Subcutaneous abdominal adipose tissue (tissue), 5 donors: ENCODE measurements at regions not wholly inside any gene's neighbourhood (a gene's known extent, or its start where the extent isn't known, plus 50 kb on each side); places are given as distances from the start of the nearest gene placed in this dataset.

Experiments used
- H3K27ac ChIP-seq: one replicate; pipeline ENCODE4 v1.7.0; 2013; ENCODE audit warnings: low read depth, mild to moderate bottlenecking, inconsistent platforms, low read length, moderate library complexity
- H3K27me3 ChIP-seq, 5 donors: one replicate each; pipeline ENCODE4 v1.7.0; 2013; ENCODE audit warnings: low read length in 5 of 5, inconsistent platforms in 1 of 5; ENCODE audit not compliant: control insufficient read depth in 5 of 5, insufficient read depth in 4 of 5
- H3K36me3 ChIP-seq, 5 donors: one replicate each; pipeline ENCODE4 v1.7.0; 2013; ENCODE audit warnings: low read length in 5 of 5; ENCODE audit not compliant: control insufficient read depth in 5 of 5, insufficient read depth in 5 of 5
- H3K4me1 ChIP-seq, 5 donors: one replicate each; pipeline ENCODE4 v1.7.0; 2013; ENCODE audit warnings: low read length in 5 of 5, mild to moderate bottlenecking in 3 of 5, moderate library complexity in 1 of 5; ENCODE audit not compliant: control insufficient read depth in 5 of 5, insufficient read depth in 5 of 5
- H3K4me3 ChIP-seq, 5 donors: one replicate each; pipeline ENCODE4 v1.7.0; 2013; ENCODE audit warnings: low read length in 5 of 5, low read depth in 1 of 5
- H3K9ac ChIP-seq, 5 donors: one replicate each; pipeline ENCODE4 v1.7.0; 2013; ENCODE audit warnings: low read length in 5 of 5, mild to moderate bottlenecking in 4 of 5, moderate library complexity in 3 of 5
- H3K9me3 ChIP-seq, 5 donors: one replicate each; pipeline ENCODE4 v1.7.0; 2013; ENCODE audit warnings: low read length in 5 of 5; ENCODE audit not compliant: control insufficient read depth in 5 of 5
- donor health status: healthy.
- donor health status: healthy.
- donor health status: healthy.
- donor health status: healthy.
- donor health status: healthy.

DNA sequence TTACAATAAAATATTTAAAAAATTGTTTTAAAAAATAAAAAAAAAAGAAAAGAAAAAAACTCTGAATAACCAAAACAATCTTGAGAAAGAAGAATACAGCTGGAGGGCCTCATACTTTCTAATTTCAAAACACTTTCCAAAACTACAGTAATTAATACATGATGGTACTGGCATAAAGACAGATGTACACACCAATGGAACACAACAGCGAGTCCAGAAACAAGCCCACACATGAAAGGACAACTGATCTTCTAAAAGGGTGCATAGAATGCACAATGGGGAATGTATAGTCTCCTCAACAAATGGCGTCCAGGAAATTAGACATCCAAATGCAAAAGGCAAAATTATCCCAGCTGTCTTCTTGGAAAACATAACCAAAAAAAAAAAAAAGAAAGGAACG, 99.6 kb downstream of the LURAP1L start:
- H3K36me3 ChIP-seq: no peaks in the 10 kb centered on the region
- peaks cover 0 to 9% (median 0%) of the 10 kb centered on the region in 5 donors for H3K4me1 ChIP-seq
- H3K4me3 ChIP-seq: no peak overlapping the region
- no peak overlapping the region for H3K9ac ChIP-seq
- H3K27me3 ChIP-seq: no peaks in the 10 kb centered on the region
- H3K27ac ChIP-seq: no peak overlapping the region
- no peaks in the 10 kb centered on the region for H3K9me3 ChIP-seq

DNA sequence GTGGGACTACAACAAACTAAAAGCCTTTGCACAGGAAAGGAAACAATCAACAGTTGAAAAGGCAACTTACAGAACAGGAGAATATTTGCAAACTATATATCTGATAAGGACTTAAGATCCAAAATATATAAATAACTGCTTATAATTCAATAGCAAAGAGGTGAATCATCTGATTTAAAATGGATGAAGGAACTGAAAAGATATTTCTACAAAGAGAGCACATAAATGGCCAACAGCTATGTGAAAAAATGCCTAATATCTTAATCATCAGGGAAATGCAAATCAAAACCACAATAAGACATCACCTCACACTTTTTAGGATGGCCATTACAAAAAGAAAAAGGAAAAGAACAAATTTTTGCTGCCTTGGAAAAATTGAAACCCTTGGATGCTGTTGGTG, 100.4 kb downstream of the LURAP1L start:
- Histone ChIP-seq H3K36me3 (no peaks in the 10 kb centered on the region), H3K4me3 (no peak overlapping the region), H3K9me3 (no peaks in the 10 kb centered on the region), H3K9ac (no peak overlapping the region), H3K4me1 (peaks cover 0 to 9% (median 0%) of the 10 kb centered on the region in 5 donors), H3K27me3 (no peaks in the 10 kb centered on the region), H3K27ac (no peak overlapping the region)

DNA sequence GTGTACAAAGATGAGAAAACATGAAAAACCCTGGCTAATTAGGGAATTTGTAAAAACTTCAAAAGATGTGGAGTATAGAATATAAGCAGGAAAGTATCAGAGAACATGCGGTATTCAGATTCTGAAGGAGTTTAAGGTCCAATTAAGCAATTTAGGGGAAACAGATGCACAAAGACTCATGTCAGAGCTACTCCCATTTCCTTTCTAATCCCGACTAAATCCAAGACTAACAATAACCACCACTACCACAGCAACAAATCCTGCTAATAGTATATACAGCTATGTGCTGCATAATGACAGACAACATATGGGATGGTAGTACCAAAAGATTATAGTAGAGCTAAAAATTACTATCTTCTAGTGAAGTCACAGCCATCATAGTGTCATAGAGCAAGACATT, 102.1 kb downstream of the LURAP1L start:
- no peaks in the 10 kb centered on the region for H3K36me3 ChIP-seq
- peaks cover 0 to 16% (median 0%) of the 10 kb centered on the region in 5 donors for H3K4me1 ChIP-seq
- H3K27me3 ChIP-seq: no peaks in the 10 kb centered on the region
- H3K4me3 ChIP-seq: no peak overlapping the region
- no peak overlapping the region for H3K9ac ChIP-seq
- peak overlapping the region; percentile 19 for H3K27ac ChIP-seq
- H3K9me3 ChIP-seq: no peaks in the 10 kb centered on the region

DNA sequence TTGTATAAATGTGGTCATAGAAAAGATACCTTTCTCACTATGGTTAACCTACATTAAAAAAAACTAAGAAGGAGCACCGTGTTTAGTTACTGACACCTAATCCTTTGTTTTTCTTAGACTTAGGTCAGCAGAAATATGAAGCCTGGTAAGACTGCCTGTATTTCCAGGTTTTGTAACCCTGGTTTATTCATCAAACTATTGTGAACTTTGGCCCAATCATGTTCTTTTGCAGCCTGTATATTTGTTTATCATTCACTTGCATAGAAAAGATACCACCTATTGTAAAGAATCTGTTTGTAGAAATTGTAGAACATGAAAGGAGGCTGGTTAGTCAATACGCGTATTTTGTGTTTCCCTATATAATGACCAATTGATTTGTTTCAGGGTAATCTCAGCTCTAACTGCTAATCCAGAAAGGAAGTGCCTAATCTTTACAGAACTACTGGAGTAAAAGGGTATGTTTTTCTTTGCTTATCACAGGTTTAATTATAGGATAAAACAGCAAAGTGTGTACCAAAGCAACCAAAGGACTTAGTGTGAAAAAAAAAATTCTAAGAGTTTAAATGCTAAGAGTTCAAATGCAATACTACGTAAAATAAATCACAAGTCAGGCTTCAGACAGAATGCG, 103.6 kb downstream of the LURAP1L start:
- no peaks in the 10 kb centered on the region for H3K9me3 ChIP-seq
- no peak overlapping the region for H3K27ac ChIP-seq
- peaks cover 0 to 22% (median 6%) of the 10 kb centered on the region in 5 donors for H3K4me1 ChIP-seq
- no peak overlapping the region for H3K9ac ChIP-seq
- H3K4me3 ChIP-seq: no peak overlapping the region
- no peaks in the 10 kb centered on the region for H3K27me3 ChIP-seq
- H3K36me3 ChIP-seq: no peaks in the 10 kb centered on the region

DNA sequence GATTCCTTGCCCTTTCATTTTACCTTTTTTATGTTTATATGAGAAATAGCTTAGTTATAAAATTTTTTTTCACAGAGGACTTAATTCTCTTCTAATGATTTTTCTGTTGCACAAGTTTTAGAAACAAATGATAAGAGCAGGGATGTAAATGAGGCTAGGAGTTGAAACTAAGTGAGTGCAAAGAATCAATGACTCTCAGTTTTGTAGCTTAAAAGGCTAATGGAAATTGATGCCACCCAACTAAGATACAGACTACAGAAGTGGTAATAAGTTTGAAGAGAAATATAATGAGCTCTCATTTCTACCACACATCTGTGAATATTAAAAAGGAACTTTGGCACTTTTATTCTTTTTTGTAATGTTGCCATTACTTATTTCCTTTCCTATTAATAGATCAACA, 105.1 kb downstream of the LURAP1L start:
- H3K9me3 ChIP-seq: no peaks in the 10 kb centered on the region
- H3K4me1 ChIP-seq: peaks cover 0 to 24% (median 9%) of the 10 kb centered on the region in 5 donors
- H3K27ac ChIP-seq: peak overlapping the region; percentile 9
- H3K4me3 ChIP-seq: no peak overlapping the region
- H3K9ac ChIP-seq: no peak overlapping the region
- H3K27me3 ChIP-seq: no peaks in the 10 kb centered on the region
- no peaks in the 10 kb centered on the region for H3K36me3 ChIP-seq

DNA sequence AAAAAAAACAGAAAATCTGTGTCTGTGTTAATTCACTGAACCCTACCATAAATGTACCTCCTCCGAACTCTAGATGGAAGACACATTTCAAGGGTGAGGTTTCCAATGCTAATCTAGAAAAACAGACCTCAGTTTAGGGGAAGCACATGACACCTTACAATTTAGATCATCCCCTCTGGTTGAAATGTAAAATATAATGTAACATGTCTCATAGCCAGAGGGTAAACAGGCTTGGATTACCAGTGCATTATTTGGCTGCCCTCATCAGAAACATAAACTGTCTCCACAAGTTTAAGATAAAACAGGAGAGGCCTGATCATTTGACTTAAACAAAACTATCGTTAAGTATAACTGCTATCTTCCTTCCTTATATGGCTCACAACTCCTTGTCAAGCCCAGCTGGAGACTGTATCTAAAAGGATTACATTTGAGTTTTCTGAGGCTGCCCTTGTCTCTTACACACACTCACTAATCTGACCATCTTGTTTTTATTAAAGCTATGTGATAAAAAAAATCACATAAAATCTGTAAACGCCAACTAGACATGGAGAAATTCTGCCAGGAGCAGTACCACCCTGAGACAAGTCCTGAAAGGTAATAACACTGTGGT, 105.7 kb downstream of the LURAP1L start:
- Histone ChIP-seq H3K27ac (peak overlapping the region; percentile 9), H3K4me1 (peaks cover 0 to 24% (median 9%) of the 10 kb centered on the region in 5 donors), H3K36me3 (no peaks in the 10 kb centered on the region), H3K27me3 (no peaks in the 10 kb centered on the region), H3K4me3 (no peak overlapping the region), H3K9ac (no peak overlapping the region), H3K9me3 (no peaks in the 10 kb centered on the region)

DNA sequence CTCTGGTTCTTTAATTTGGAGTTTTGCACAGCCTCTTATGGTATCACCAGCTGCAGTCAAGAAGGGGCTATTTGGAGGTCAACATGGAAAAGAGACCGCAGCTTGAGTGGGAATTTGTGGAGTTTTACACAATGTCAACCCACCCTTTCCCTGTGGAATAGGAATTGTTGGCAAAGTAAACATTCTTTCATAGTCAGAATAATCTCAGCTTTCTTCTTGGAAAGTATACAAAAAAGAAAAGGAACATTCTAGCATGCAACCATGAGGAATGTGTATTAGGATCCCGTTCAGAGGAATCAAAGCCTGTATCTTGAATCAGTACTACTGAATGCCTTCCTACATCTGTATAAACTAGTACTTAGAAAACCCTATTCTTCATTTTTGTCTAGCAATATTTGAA, 107.6 kb downstream of the LURAP1L start:
- Histone ChIP-seq H3K27ac (peak overlapping the region; percentile 45), H3K4me1 (peaks cover 0 to 16% (median 9%) of the 10 kb centered on the region in 5 donors), H3K4me3 (peak overlapping the region in 3 of 5 donors; percentile 24 to 40 (median 32)), H3K36me3 (no peaks in the 10 kb centered on the region), H3K27me3 (no peaks in the 10 kb centered on the region), H3K9ac (no peak overlapping the region), H3K9me3 (no peaks in the 10 kb centered on the region)

DNA sequence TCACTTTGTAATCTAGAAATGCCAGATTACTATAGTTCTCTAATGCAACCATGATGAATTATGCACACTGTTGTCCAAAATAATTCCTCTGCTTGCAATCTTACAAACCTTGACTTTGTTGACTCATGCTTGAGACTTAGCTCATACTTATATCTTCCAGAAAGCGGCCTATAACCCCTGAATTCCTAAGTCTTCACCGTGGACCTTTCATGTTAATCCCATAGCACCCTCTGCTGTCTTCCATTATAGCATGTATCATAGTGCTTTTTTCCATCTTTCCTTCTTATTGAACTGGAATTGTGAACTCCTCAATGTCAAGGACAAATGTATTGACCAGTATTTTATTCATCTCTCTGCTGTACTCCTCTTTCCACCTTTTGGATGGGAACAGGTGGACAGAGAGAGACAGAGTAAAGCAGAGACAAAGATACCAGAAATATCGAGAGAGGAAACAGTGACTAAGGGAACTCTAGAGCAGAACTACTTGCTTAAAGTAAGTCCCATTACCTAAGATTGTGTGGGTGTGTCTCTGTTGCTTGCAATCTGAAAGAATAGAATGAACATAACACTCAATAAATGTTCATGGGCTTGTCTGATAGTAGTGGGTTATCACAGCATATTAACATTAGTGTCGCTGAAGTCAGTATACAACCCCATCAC, 110.0 kb downstream of the LURAP1L start:
- Histone ChIP-seq H3K36me3 (no peaks in the 10 kb centered on the region), H3K4me1 (peaks cover 0 to 16% (median 9%) of the 10 kb centered on the region in 5 donors), H3K27ac (no peak overlapping the region), H3K27me3 (no peaks in the 10 kb centered on the region), H3K4me3 (no peak overlapping the region), H3K9ac (no peak overlapping the region), H3K9me3 (no peaks in the 10 kb centered on the region)

DNA sequence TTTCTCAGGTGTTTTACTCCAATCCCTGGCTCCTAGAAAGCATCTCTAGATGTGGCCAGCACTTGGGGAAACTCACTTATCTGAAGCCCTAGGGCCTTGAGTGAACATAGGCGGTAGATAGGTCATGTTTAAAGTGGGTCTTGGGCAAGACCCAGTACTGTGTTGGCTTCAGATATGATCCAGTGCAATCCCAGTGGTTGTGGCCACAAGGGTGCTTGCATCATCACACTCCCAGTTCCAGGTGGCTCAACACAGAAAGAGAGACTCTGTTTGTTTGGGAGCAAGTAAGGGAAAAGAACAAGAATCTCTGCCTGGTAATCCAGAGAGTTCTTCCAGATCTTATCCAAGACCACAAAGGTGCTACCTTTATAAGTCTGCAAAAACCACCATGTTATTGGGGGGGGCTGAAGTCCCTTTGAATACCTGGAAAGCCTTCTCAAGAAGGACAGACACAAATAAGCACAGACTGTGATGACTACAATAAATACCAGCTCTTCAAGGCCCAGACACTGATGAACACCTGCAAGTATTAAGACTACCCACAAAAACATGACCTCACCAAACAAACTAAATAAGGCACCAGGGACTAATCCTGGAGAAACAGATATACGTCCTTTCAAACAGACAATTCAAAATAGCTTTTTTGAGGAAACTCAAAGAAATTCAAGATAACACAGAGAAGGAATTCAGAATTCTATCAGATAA, 114.7 kb downstream of the LURAP1L start:
- Histone ChIP-seq H3K27ac (no peak overlapping the region), H3K27me3 (no peaks in the 10 kb centered on the region), H3K9me3 (no peaks in the 10 kb centered on the region), H3K4me3 (no peak overlapping the region), H3K4me1 (peaks cover 0 to 2% (median 2%) of the 10 kb centered on the region in 5 donors), H3K36me3 (no peaks in the 10 kb centered on the region), H3K9ac (no peak overlapping the region)

DNA sequence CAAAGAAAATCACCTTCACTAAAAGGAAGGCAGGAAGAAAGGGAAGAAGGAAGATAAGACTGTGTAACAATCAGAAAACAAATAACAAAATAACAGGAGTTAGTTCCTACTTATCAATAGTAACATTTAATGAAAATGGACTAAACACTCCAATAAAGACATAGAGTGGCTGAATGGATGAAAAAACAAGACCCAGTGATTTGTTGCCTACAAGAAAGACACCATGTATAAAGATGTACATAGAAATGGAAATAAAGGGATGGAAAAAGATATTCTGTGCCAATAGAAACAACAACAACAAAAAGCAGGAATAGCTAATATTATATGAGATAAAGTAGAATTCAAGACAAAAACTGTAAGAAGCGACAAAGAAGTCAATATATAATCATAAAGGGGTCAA, 116.8 kb downstream of the LURAP1L start:
- no peaks in the 10 kb centered on the region for H3K9me3 ChIP-seq

More for the DNA sequence above, 116.8 kb downstream of the LURAP1L start:
- no peaks in the 10 kb centered on the region for H3K27me3 ChIP-seq
- no peak overlapping the region for H3K27ac ChIP-seq
- H3K9ac ChIP-seq: no peak overlapping the region
- H3K36me3 ChIP-seq: no peaks in the 10 kb centered on the region
- H3K4me3 ChIP-seq: no peak overlapping the region
- no peaks in the 10 kb centered on the region for H3K4me1 ChIP-seq
